ENCODE measurements at regions not wholly inside any gene's neighbourhood (a gene's known extent, or its start where the extent isn't known, plus 50 kb on each side); places are given as distances from the start of the nearest gene placed in this dataset.

- H3K4me3 ChIP-seq (replicated peaks in 1 of 3; ENCODE audit: insufficient read depth in 1 of 3, low read depth in 1 of 3, low read length in 3 of 3) = no peak overlapping the region
- BruUV-seq (replicated peaks) = no TSS peak
- no peaks in the 10 kb centered on the region for H3K36me3 ChIP-seq (ENCODE audit: control insufficient read depth in 2 of 2, extremely low read depth in 1 of 2, insufficient read depth in 2 of 2, low read length in 2 of 2)
- no peaks in the 10 kb centered on the region for H3K79me2 ChIP-seq (ENCODE audit: control insufficient read depth, insufficient read depth, low read length)
- peaks cover 6% of the 10 kb centered on the region for H3K9me3 ChIP-seq (replicated peaks; ENCODE audit: control insufficient read depth, insufficient read depth, low read length)
- CTCF ChIA-PET = interaction anchor here (1.1 kb wide), 1 partner anchor 10 kb away, joined by 7 read pairs; no protein-coding TSS in a partner anchor
- FAIRE-seq = no peak
- H3K27ac ChIP-seq (ENCODE audit: insufficient read depth, low read depth, low read length) = no peak overlapping the region
- H3K4me1 ChIP-seq (ENCODE audit: control insufficient read depth, extremely low read depth, insufficient read depth, low read length) = no peaks in the 10 kb centered on the region
- no peaks in the 10 kb centered on the region for H4K20me1 ChIP-seq (replicated peaks; ENCODE audit: control insufficient read depth, extremely low read depth, insufficient read depth, low read length)
- intact Hi-C loops (cut with micrococcal nuclease) (no loop called here), dilution Hi-C loops (cut with MboI; ENCODE audit: extremely low pct_ligation_motif_present, low sequenced_read_pairs) (no loop called here)
- POLR2A ChIA-PET = no interaction called here
- no peak for TF ChIP-seq MYC (IDR thresholded peaks at IDR 0.05; ENCODE audit: low read depth, low read length)
- TF ChIP-seq, protein P1, sequence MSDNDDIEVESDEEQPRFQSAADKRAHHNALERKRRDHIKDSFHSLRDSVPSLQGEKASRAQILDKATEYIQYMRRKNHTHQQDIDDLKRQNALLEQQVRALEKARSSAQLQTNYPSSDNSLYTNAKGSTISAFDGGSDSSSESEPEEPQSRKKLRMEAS (IDR thresholded peaks at IDR 0.05; ENCODE audit: insufficient read depth, insufficient read length) = no peak
- no peak for TF ChIP-seq GATA2 (IDR thresholded peaks at IDR 0.05; ENCODE audit: insufficient read depth, insufficient read length, low read depth, low read length)
- no peak for TF ChIP-seq POLR2AphosphoS5 (IDR thresholded peaks at IDR 0.05; ENCODE audit: insufficient read depth, low read depth, low read length)
- no peak for TF ChIP-seq EZH2 (IDR thresholded peaks at IDR 0.05; ENCODE audit: borderline replicate concordance, low read depth, low read length, severe bottlenecking)
- no peak for TF ChIP-seq FOS (IDR thresholded peaks at IDR 0.05; ENCODE audit: borderline replicate concordance, insufficient read depth, low read length)
- H3K9ac ChIP-seq (replicated peaks; ENCODE audit: extremely low read depth, insufficient read depth, low read length) = no peak overlapping the region
- H3K9me1 ChIP-seq (replicated peaks; ENCODE audit: control insufficient read depth, extremely low read depth, insufficient read depth, low read length) = no peaks in the 10 kb centered on the region
- no peak overlapping the region for H2AFZ ChIP-seq (ENCODE audit: low read depth, low read length)
- no peak for DNase-seq (ENCODE audit: low read depth, low spot score)
- H3K27me3 ChIP-seq (ENCODE audit: control insufficient read depth in 2 of 2, insufficient read depth in 2 of 2, low read length in 2 of 2) = no peaks in the 10 kb centered on the region
- no peak overlapping the region for H3K4me2 ChIP-seq (ENCODE audit: insufficient read depth, low read length)
Measured at GRCh38 chr10:131563411-131563810, 251.9 kb upstream of the TCERG1L start.

- FAIRE-seq = no peak
- POLR2A ChIA-PET = no interaction called here
- H4K20me1 ChIP-seq (replicated peaks; ENCODE audit: control insufficient read depth, extremely low read depth, insufficient read depth, low read length) = no peaks in the 10 kb centered on the region
- intact Hi-C loops (cut with micrococcal nuclease) = no loop called here
- dilution Hi-C loops (cut with MboI; ENCODE audit: extremely low pct_ligation_motif_present, low sequenced_read_pairs) = no loop called here
- no peak overlapping the region for H3K4me2 ChIP-seq (ENCODE audit: insufficient read depth, low read length)
- peaks cover 3% of the 10 kb centered on the region for H3K9me3 ChIP-seq (replicated peaks; ENCODE audit: control insufficient read depth, insufficient read depth, low read length)
- no peaks in the 10 kb centered on the region for H3K4me1 ChIP-seq (ENCODE audit: control insufficient read depth, extremely low read depth, insufficient read depth, low read length)
- H2AFZ ChIP-seq (ENCODE audit: low read depth, low read length) = no peak overlapping the region
- no TSS peak for BruUV-seq (replicated peaks)
- TF ChIP-seq, protein P1 (IDR thresholded peaks at IDR 0.05; ENCODE audit: insufficient read depth, insufficient read length) = no peak
- TF ChIP-seq, protein P2, sequence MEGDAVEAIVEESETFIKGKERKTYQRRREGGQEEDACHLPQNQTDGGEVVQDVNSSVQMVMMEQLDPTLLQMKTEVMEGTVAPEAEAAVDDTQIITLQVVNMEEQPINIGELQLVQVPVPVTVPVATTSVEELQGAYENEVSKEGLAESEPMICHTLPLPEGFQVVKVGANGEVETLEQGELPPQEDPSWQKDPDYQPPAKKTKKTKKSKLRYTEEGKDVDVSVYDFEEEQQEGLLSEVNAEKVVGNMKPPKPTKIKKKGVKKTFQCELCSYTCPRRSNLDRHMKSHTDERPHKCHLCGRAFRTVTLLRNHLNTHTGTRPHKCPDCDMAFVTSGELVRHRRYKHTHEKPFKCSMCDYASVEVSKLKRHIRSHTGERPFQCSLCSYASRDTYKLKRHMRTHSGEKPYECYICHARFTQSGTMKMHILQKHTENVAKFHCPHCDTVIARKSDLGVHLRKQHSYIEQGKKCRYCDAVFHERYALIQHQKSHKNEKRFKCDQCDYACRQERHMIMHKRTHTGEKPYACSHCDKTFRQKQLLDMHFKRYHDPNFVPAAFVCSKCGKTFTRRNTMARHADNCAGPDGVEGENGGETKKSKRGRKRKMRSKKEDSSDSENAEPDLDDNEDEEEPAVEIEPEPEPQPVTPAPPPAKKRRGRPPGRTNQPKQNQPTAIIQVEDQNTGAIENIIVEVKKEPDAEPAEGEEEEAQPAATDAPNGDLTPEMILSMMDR (IDR thresholded peaks at IDR 0.05; ENCODE audit: extremely low read depth in 1 of 2, insufficient read depth in 1 of 2, low read depth in 1 of 2, low read length in 2 of 2) = no peak
- TF ChIP-seq FOS (IDR thresholded peaks at IDR 0.05; ENCODE audit: borderline replicate concordance, insufficient read depth, low read length) (no peak), POLR2A (IDR thresholded peaks at IDR 0.05; ENCODE audit: low read depth, low read length) (no peak), MYC (IDR thresholded peaks at IDR 0.05; ENCODE audit: low read depth, low read length) (no peak), POLR2AphosphoS5 (IDR thresholded peaks at IDR 0.05; ENCODE audit: insufficient read depth, low read depth, low read length) (no peak), EZH2 (IDR thresholded peaks at IDR 0.05; ENCODE audit: borderline replicate concordance, low read depth, low read length, severe bottlenecking) (no peak), JUN (IDR thresholded peaks at IDR 0.05; ENCODE audit: borderline replicate concordance, insufficient read depth, insufficient read length, low read depth) (no peak), GATA2 (IDR thresholded peaks at IDR 0.05; ENCODE audit: insufficient read depth, insufficient read length, low read depth, low read length) (no peak)
- no peak overlapping the region for H3K9ac ChIP-seq (replicated peaks; ENCODE audit: extremely low read depth, insufficient read depth, low read length)
- no peaks in the 10 kb centered on the region for H3K36me3 ChIP-seq (ENCODE audit: control insufficient read depth in 2 of 2, extremely low read depth in 1 of 2, insufficient read depth in 2 of 2, low read length in 2 of 2)
- no peaks in the 10 kb centered on the region for H3K27me3 ChIP-seq (ENCODE audit: control insufficient read depth in 2 of 2, insufficient read depth in 2 of 2, low read length in 2 of 2)
- CTCF ChIA-PET = no interaction called here
- H3K4me3 ChIP-seq (replicated peaks in 1 of 3; ENCODE audit: insufficient read depth in 1 of 3, low read depth in 1 of 3, low read length in 3 of 3) = no peak overlapping the region
- DNase-seq (ENCODE audit: low read depth, low spot score) = no peak
- H3K9me1 ChIP-seq (replicated peaks; ENCODE audit: control insufficient read depth, extremely low read depth, insufficient read depth, low read length) = no peaks in the 10 kb centered on the region
- no peaks in the 10 kb centered on the region for H3K79me2 ChIP-seq (ENCODE audit: control insufficient read depth, insufficient read depth, low read length)
- H3K27ac ChIP-seq (ENCODE audit: insufficient read depth, low read depth, low read length) = no peak overlapping the region
Measured at GRCh38 chr10:131567279-131568162, 256.0 kb upstream of the TCERG1L start.
